Upper lobe of left lung (tissue), 4 donors: ENCODE measurements at regions not wholly inside any gene's neighbourhood (a gene's known extent, or its start where the extent isn't known, plus 50 kb on each side); places are given as distances from the start of the nearest gene placed in this dataset.

Experiments used
- POLR2A ChIP-seq, 4 donors: fragments of 450-650 bp; IDR thresholded peaks; one replicate each; pipeline ENCODE4 v1.5.1; 2016 to 2017; ENCODE audit warnings: antibody characterized with exemption in 4 of 4, mild to moderate bottlenecking in 2 of 4
- POLR2AphosphoS5 ChIP-seq, 2 donors: sonication (generic); formaldehyde crosslinking; IDR thresholded peaks; one replicate each; pipeline ENCODE4 v1.5.1; 2017; ENCODE audit warnings: antibody characterized with exemption in 2 of 2

GRCh38 chr1:5597171-5597850 is 394.9 kb downstream of the NPHP4 start:
- TF ChIP-seq POLR2AphosphoS5 (IDR thresholded peaks at IDR 0.05) = no peak
- no peak for TF ChIP-seq POLR2A (IDR thresholded peaks at IDR 0.05)
